Osteoblast (primary cell): ENCODE measurements at regions not wholly inside any gene's neighbourhood (a gene's known extent, or its start where the extent isn't known, plus 50 kb on each side); places are given as distances from the start of the nearest gene placed in this dataset.

Experiments used
- DNase-seq: peaks from one replicate; pipeline ENCODE4 v3.0.0; 2011; ENCODE audit warnings: low spot score, mixed read lengths; ENCODE audit not compliant: insufficient read length; ENCODE audit errors: missing footprints
- H2AFZ ChIP-seq: 2 replicates; pipeline ENCODE4 v1.6.0; 2011; ENCODE audit warnings: mild to moderate bottlenecking, low read length
- H3K27ac ChIP-seq: 2 replicates; pipeline ENCODE4 v1.5.1; 2011; ENCODE audit warnings: mild to moderate bottlenecking, low read depth, low read length, moderate library complexity
- H3K27me3 ChIP-seq: 2 replicates; pipeline ENCODE4 v1.6.0; 2012; ENCODE audit warnings: mild to moderate bottlenecking, control low read depth, inconsistent platforms, low read length, moderate library complexity; ENCODE audit not compliant: insufficient read depth
- H3K36me3 ChIP-seq: 2 replicates; pipeline ENCODE4 v1.5.1; 2011; ENCODE audit warnings: mild to moderate bottlenecking, low read length, control low read depth, moderate library complexity; ENCODE audit not compliant: insufficient read depth
- H3K4me1 ChIP-seq: 2 replicates; pipeline ENCODE4 v1.5.1; 2011; ENCODE audit warnings: mild to moderate bottlenecking, low read length, control low read depth, moderate library complexity; ENCODE audit not compliant: insufficient read depth
- H3K4me2 ChIP-seq: 2 replicates; pipeline ENCODE4 v1.6.0; 2011; ENCODE audit warnings: mild to moderate bottlenecking, low read length; ENCODE audit not compliant: insufficient read depth
- H3K4me3 ChIP-seq: fragments of 200-600 bp; sonication (generic); 3 replicates; pipeline ENCODE4 v1.5.1; 2012; ENCODE audit warnings: mild to moderate bottlenecking, low read length, inconsistent platforms; ENCODE audit not compliant: insufficient read depth
- H3K79me2 ChIP-seq: 2 replicates; pipeline ENCODE4 v1.6.0; 2012; ENCODE audit warnings: mild to moderate bottlenecking, low read length, control low read depth, inconsistent platforms; ENCODE audit not compliant: insufficient read depth
- H3K9me3 ChIP-seq: 2 replicates; pipeline ENCODE4 v1.5.1; 2011; ENCODE audit warnings: low read depth, low read length, control low read depth
- H4K20me1 ChIP-seq: 2 replicates; pipeline ENCODE4 v1.6.0; 2012; ENCODE audit warnings: mild to moderate bottlenecking, low read length, control low read depth; ENCODE audit not compliant: insufficient read depth
- CTCF ChIP-seq: IDR thresholded peaks from 2 replicates; pipeline ENCODE4 v1.5.1; 2011; ENCODE audit warnings: mild to moderate bottlenecking, low read depth, low read length, moderate library complexity; ENCODE audit errors: extremely low read depth

GRCh38 chr6:88361298-88361697, 195.2 kb upstream of the CNR1 start:
- no peak overlapping the region for H3K27ac ChIP-seq
- no peaks in the 10 kb centered on the region for H3K36me3 ChIP-seq
- no peak overlapping the region for H3K4me3 ChIP-seq
- no peaks in the 10 kb centered on the region for H3K9me3 ChIP-seq
- H4K20me1 ChIP-seq: no peaks in the 10 kb centered on the region
- no peaks in the 10 kb centered on the region for H3K27me3 ChIP-seq
- DNase-seq: no peak
- peaks cover 10% of the 10 kb centered on the region for H3K4me1 ChIP-seq
- no peak overlapping the region for H2AFZ ChIP-seq
- no peaks in the 10 kb centered on the region for H3K79me2 ChIP-seq
- no peak overlapping the region for H3K4me2 ChIP-seq
- TF ChIP-seq CTCF: no peak

GRCh38 chr6:88360203-88360797, 194.2 kb upstream of the CNR1 start:
- H3K27ac ChIP-seq: peak overlapping the region; percentile 24
- peak overlapping the region; percentile 20 for H3K4me2 ChIP-seq

GRCh38 chr6:88359530-88360202, 193.5 kb upstream of the CNR1 start:
- Histone ChIP-seq H3K79me2 (no peaks in the 10 kb centered on the region), H4K20me1 (no peaks in the 10 kb centered on the region), H3K36me3 (no peaks in the 10 kb centered on the region), H3K4me1 (peaks cover 10% of the 10 kb centered on the region), H2AFZ (no peak overlapping the region), H3K4me2 (no peak overlapping the region), H3K9me3 (no peaks in the 10 kb centered on the region), H3K27me3 (no peaks in the 10 kb centered on the region), H3K4me3 (no peak overlapping the region), H3K27ac (peak overlapping the region; percentile 6)
- TF ChIP-seq CTCF: no peak
- DNase-seq: no peak

More at GRCh38 chr6:88360203-88360797, 194.2 kb upstream of the CNR1 start:
- Histone ChIP-seq H3K36me3 (no peaks in the 10 kb centered on the region), H4K20me1 (no peaks in the 10 kb centered on the region), H3K27me3 (no peaks in the 10 kb centered on the region), H2AFZ (no peak overlapping the region), H3K79me2 (no peaks in the 10 kb centered on the region), H3K4me1 (peaks cover 10% of the 10 kb centered on the region), H3K4me3 (no peak overlapping the region), H3K9me3 (no peaks in the 10 kb centered on the region)
- DNase-seq: peak; percentile 22
- TF ChIP-seq CTCF: no peak

GRCh38 chr6:88358846-88359245, 192.7 kb upstream of the CNR1 start:
- DNase-seq: no peak
- Histone ChIP-seq H3K27ac (no peak overlapping the region), H3K36me3 (no peaks in the 10 kb centered on the region), H3K4me1 (peaks cover 10% of the 10 kb centered on the region), H2AFZ (no peak overlapping the region), H3K4me3 (no peak overlapping the region), H3K79me2 (no peaks in the 10 kb centered on the region), H4K20me1 (no peaks in the 10 kb centered on the region), H3K27me3 (no peaks in the 10 kb centered on the region), H3K9me3 (no peaks in the 10 kb centered on the region), H3K4me2 (no peak overlapping the region)
- no peak for TF ChIP-seq CTCF
